GM20000 (cell line): ENCODE measurements at regions not wholly inside any gene's neighbourhood (a gene's known extent, or its start where the extent isn't known, plus 50 kb on each side); places are given as distances from the start of the nearest gene placed in this dataset.
"Not testable (repeated sequence)": the region's sequence is repeated elsewhere in the genome, so short reads cannot be mapped to it uniquely, and the experiment has no call there.

Experiments used
- DNase-seq: peaks from one replicate; pipeline ENCODE4 v3.0.0; 2012; ENCODE audit warnings: low spot score
- TF ChIP-seq, protein P1 (sequence below): IDR thresholded peaks from 2 replicates; pipeline ENCODE4 v1.5.1; 2012; ENCODE audit warnings: mild to moderate bottlenecking, control low read depth; ENCODE audit errors: extremely low read depth, missing control alignments

DNA sequence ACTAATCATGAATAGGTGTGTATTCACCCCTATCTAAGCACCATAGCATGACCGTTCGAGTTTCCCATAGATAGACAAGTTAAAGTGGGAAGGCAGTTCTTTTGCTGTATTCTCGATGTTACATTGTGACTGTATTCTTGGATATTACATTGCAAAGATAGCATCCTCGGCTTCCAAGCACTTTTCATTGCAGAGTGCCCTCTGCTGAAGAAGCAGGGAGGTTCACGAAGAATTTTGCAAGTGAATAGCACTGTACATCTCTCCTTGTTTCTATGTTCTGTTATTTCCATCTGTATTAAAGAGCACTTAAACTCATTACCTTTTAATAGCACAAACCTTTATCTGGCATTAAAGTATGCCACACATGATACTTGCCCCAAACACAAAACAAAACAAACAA lies 426.7 kb upstream of the ARX start:
- no peak for DNase-seq
- TF ChIP-seq, protein P1, sequence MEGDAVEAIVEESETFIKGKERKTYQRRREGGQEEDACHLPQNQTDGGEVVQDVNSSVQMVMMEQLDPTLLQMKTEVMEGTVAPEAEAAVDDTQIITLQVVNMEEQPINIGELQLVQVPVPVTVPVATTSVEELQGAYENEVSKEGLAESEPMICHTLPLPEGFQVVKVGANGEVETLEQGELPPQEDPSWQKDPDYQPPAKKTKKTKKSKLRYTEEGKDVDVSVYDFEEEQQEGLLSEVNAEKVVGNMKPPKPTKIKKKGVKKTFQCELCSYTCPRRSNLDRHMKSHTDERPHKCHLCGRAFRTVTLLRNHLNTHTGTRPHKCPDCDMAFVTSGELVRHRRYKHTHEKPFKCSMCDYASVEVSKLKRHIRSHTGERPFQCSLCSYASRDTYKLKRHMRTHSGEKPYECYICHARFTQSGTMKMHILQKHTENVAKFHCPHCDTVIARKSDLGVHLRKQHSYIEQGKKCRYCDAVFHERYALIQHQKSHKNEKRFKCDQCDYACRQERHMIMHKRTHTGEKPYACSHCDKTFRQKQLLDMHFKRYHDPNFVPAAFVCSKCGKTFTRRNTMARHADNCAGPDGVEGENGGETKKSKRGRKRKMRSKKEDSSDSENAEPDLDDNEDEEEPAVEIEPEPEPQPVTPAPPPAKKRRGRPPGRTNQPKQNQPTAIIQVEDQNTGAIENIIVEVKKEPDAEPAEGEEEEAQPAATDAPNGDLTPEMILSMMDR: no peak

DNA sequence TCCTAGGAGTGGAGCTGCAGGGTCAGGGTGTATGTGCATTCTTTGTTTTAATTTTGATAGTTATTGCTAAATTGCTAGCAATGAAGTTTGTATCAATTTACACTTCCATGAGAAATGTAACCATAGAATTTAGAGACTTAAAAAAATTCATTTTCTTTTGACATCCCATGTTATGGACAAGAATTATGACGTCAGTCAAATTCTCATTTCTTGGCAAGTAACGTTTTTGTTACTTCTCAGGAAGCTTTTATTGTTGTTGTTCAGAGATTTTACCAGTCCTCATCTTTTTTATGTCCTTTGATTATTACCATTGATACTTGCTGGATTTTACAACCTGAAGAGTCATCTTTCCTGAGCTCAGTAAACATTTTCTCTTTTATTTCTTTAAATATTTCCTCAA lies 417.5 kb upstream of the ARX start:
- TF ChIP-seq, protein P1: no peak
- DNase-seq: no peak

DNA sequence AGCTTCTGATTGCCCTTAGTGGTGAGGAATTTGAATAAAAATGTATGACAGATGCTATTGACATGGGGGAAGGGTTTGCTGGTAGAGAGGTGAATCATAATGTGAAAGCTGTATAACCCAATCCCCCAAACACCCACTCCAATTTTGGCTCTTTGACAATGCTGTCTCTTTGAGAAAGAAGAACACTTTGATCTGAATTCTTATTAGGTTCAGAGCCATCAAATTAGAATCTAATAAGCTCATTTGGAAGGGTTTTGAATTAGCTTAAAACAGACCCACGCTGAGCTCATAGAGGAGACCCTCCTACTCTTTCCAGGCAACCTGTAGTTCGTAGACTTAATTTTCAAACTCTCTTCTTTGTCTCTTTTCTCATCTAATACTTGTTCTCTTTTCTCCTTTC lies 416.6 kb upstream of the ARX start:
- TF ChIP-seq, protein P1: no peak
- no peak for DNase-seq

DNA sequence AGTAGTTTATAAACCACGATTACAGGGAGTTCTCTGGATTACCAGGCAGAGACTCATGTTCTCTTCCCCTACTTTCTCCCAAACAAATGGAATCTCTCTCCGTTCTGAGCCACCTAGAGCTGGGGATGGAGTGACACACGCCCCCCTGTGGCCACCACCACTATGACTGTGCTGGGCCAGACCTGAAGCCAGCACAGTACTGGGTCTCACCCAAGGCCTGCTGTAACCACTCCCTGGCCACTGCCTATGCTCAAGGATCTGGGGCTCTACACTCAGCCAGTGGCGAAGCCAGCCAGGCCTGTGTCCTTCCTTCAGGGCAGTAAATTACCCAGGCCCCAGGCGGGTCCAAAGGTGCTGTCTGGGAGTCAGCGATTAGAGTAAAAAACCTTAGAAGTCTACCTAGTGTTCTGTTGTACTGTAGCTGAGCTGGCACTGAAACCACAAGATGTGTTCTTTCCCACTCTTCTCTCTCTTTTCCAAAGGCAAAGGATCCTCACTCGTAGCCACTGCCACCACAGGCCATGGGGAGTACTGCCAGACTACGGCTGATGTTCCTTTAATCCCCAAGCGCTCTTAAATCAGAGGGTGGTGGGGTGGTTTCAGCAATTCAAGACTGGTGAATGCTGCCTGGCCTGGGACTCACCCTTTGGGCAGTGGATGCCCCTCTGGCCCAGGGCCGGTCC lies 412.2 kb upstream of the ARX start:
- TF ChIP-seq, protein P1: no peak

DNA sequence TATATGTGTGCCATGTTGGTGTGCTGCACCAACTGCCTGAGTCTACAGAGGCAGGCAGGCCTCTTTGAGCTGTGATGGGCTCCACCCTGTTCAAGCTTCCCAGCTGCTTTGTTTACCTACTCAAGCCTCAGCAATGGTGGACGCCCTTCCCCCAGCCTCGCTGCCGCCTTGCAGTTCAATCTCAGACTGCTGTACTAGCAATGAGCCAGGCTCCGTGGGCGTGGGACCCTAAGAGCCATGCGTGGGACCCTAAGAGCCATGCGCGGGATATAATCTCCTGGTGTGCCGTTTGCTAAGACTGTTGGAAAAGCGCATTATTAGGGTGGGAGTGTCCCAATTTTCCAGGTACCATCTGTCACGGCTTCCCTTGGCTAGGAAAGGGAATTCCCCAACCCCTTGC lies 388.4 kb upstream of the ARX start:
- not testable (repeated sequence) for DNase-seq

More for the DNA sequence above, 412.2 kb upstream of the ARX start:
- no peak for DNase-seq

DNA sequence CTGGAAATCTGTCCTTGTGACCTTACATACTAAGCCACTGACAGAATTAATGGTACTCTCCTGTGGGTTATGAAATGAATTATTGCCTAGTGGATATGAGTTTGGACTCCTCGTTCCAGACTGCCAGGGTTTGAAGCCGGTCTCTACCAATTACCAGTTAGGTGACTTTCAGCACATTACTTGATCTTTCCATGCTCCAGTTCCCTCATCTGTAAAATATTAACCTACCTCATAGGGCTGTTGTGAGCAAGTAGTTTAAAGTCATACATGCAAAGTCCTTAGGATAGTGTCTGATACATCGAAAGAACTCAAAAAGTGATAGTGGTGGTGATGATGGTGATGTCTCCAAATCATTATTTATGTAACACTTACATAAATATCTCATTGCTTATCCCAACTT lies 373.5 kb upstream of the ARX start:
- DNase-seq: no peak
- TF ChIP-seq, protein P1: no peak

DNA sequence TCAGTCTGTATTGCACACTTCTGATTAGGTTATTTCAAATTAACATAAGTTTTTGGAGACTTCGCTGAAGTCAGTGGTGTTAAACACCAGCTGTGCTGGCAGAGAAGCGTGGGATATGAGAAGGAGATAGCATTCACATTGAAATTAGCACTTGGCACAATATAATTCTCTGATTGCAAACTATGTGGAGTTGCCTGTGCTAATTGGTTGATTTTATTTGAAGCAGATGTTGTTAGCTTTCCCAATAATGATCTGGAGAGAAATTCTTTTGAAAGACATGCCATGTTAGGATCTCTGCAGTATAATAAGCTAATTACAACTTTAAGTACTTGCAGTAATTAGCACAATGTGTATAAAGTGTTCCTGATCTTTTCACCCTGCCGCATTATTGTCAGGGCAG lies 367.4 kb upstream of the ARX start:
- TF ChIP-seq, protein P1: no peak
- DNase-seq: no peak

DNA sequence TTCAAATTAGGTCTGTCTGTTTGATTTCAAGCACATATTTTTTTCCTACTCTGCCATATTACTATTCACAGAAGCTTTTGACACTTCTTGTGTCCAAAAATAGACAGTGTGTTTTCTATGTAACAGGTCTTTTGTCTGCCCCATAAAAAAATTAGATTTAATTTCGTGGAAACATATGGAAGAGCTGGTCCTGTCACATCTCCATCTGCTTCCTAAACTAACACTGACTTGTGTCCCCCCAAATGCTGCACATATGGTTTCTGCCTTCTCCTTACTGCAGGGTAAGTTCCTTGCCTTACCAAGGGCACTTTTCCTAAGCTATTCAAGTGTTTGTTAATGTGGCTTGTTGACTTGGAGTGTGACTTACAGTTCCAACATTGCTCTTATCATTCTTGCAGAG lies 340.7 kb upstream of the ARX start:
- no peak for DNase-seq

More for the DNA sequence above, 340.7 kb upstream of the ARX start:
- TF ChIP-seq, protein P1: no peak
